WTC11 (cell line): ENCODE measurements at regions not wholly inside any gene's neighbourhood (a gene's known extent, or its start where the extent isn't known, plus 50 kb on each side); places are given as distances from the start of the nearest gene placed in this dataset.

Source experiments
- ATF3 ChIP-seq: sonication (generic); formaldehyde crosslinking; conservative IDR thresholded peaks from 2 replicates; pipeline ENCODE4 v1.8.1; 2022; ENCODE audit warnings: mild to moderate bottlenecking, missing genetic modification reagents
- CREM ChIP-seq: sonication (generic); formaldehyde crosslinking; IDR thresholded peaks from 2 replicates; pipeline ENCODE4 v1.8.1; 2022; ENCODE audit warnings: mild to moderate bottlenecking, missing genetic modification reagents, moderate library complexity
- CTCF ChIP-seq: fragments of 200-600 bp; IDR thresholded peaks from 2 replicates; pipeline ENCODE4 v1.8.0; 2022; ENCODE audit warnings: antibody characterized with exemption
- E2F5 ChIP-seq: sonication (generic); formaldehyde crosslinking; IDR thresholded peaks from 2 replicates; pipeline ENCODE4 v1.8.1; 2022; ENCODE audit warnings: mild to moderate bottlenecking, moderate library complexity, missing genetic modification reagents
- FOXP1 ChIP-seq: sonication (generic); formaldehyde crosslinking; IDR thresholded peaks from 2 replicates; pipeline ENCODE4 v1.8.0; 2022; ENCODE audit warnings: missing genetic modification reagents, mild to moderate bottlenecking, moderate library complexity, borderline replicate concordance
- FOXP4 ChIP-seq: sonication (generic); formaldehyde crosslinking; IDR thresholded peaks from 2 replicates; pipeline ENCODE4 v1.8.0; 2022; ENCODE audit warnings: mild to moderate bottlenecking, missing genetic modification reagents
- ZNF138 ChIP-seq: sonication (generic); formaldehyde crosslinking; conservative IDR thresholded peaks from 2 replicates; pipeline ENCODE4 v1.8.1; 2022; ENCODE audit warnings: mild to moderate bottlenecking, moderate library complexity, missing genetic modification reagents
- ZNF263 ChIP-seq: sonication (generic); formaldehyde crosslinking; IDR thresholded peaks from 2 replicates; pipeline ENCODE4 v1.8.1; 2022; ENCODE audit warnings: low read depth, mild to moderate bottlenecking, moderate library complexity, missing genetic modification reagents
- ZNF512 ChIP-seq: sonication (generic); formaldehyde crosslinking; IDR thresholded peaks from 2 replicates; pipeline ENCODE4 v1.8.1; 2022; ENCODE audit warnings: missing genetic modification reagents, borderline replicate concordance

- TF ChIP-seq FOXP1 (CRISPR knock-in tag) (no peak), ZNF263 (CRISPR knock-in tag) (no peak), ZNF512 (CRISPR knock-in tag) (no peak), ZNF138 (CRISPR knock-in tag) (no peak), FOXP4 (CRISPR knock-in tag) (no peak), CREM (no peak), E2F5 (CRISPR knock-in tag) (no peak), CTCF (no peak), ATF3 (CRISPR knock-in tag) (no peak)
Observed at GRCh38 chr5:9905661-9906060, 275.5 kb upstream of the TAS2R1 start.
